IPS-18a (cell line): ENCODE measurements at regions not wholly inside any gene's neighbourhood (a gene's known extent, or its start where the extent isn't known, plus 50 kb on each side); places are given as distances from the start of the nearest gene placed in this dataset.
"Not testable (repeated sequence)": the region's sequence is repeated elsewhere in the genome, so short reads cannot be mapped to it uniquely, and the experiment has no call there.

Experiments used
- H3K27ac ChIP-seq: one replicate; pipeline ENCODE4 v1.5.1; 2013; ENCODE audit warnings: low read length
- H3K27me3 ChIP-seq: one replicate; pipeline ENCODE4 v1.6.1; 2013; ENCODE audit warnings: mild to moderate bottlenecking, low read length; ENCODE audit not compliant: control insufficient read depth, insufficient read depth
- H3K36me3 ChIP-seq: one replicate; pipeline ENCODE4 v1.6.1; 2013; ENCODE audit warnings: low read depth, low read length; ENCODE audit not compliant: control insufficient read depth
- H3K4me1 ChIP-seq: one replicate; pipeline ENCODE4 v1.6.1; 2013; ENCODE audit warnings: low read depth, low read length; ENCODE audit not compliant: control insufficient read depth
- H3K4me3 ChIP-seq: one replicate; pipeline ENCODE4 v1.5.1; 2013; ENCODE audit warnings: low read length
- H3K9ac ChIP-seq: one replicate; pipeline ENCODE4 v1.6.1; 2013; ENCODE audit warnings: mild to moderate bottlenecking, low read length, moderate library complexity
- H3K9me3 ChIP-seq: one replicate; pipeline ENCODE4 v1.6.1; 2013; ENCODE audit warnings: low read depth, low read length; ENCODE audit not compliant: control insufficient read depth

DNA sequence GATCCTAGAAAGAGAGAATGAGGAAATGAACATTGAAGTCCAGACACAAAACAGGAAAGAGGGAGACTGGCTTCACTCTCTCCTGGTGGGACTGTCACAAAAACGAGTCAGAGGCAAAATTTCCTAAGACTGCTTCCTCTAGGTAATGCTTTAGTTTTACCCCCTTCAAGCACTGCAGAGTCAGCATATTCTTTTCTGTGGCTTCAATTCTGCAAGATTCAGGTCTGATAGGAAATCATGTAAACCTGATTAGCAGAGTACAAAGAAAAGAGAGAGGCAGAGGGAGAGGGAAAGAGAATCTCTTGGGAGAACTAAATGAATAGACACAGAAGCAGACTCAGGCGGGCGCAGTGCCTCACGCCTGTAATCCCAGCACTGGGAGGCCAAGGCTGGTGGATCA lies 145.7 kb upstream of the VKORC1L1 start:
- H3K9ac ChIP-seq, H3K27ac ChIP-seq, H3K4me3 ChIP-seq, H3K36me3 ChIP-seq, H3K4me1 ChIP-seq, H3K27me3 ChIP-seq, H3K9me3 ChIP-seq: not testable (repeated sequence)

DNA sequence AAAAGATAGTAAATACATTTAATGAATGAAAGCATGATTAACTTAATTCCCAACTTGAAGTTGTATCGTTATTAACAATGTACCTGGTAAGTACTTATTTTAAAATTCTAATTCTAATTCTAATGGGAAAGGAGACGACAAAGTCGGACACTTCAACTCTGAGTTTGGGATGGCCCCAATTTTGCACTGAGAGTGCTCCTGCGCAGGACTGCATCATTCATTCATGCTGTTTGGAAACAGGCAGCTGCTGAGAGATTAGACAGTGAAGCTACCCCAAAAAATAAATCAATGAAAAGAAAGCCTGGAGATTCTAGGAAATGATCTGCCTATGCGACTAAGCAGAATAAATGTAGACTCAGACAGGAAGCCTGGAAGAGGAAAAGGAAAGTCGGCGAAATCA lies 141.7 kb upstream of the VKORC1L1 start:
- Histone ChIP-seq H3K4me3 (peak overlapping the region; percentile 55), H3K9ac (peak overlapping the region; percentile 16), H3K9me3 (no peaks in the 10 kb centered on the region), H3K27me3 (no peaks in the 10 kb centered on the region), H3K27ac (no peak overlapping the region), H3K36me3 (no peaks in the 10 kb centered on the region), H3K4me1 (no peaks in the 10 kb centered on the region)

DNA sequence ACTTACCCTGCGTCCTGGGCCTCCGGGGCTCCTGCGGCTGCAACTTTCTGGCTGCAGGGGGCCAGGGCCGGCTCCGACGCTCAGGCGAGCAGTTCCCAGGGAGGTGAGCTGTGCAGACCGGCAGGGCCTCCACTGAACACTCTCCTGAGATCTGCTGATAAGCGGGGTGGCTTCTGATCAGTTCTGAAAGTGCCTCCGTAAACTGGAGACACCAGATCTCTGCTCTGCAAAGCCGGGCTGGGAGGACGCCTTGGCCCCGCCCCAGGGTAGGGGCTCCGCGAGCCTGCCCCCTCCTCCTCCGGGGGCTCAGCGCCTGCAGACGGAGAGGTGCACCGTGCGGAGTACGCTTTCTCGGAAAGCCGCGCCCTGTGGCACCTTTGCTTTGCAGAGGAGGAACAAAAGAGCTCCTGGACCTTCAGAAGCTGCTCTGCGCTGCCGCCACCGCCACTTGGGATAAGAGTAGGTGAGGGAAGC lies 141.3 kb upstream of the VKORC1L1 start:
- Histone ChIP-seq H3K27ac (no peak overlapping the region), H3K36me3 (no peaks in the 10 kb centered on the region), H3K9me3 (no peaks in the 10 kb centered on the region), H3K27me3 (no peaks in the 10 kb centered on the region), H3K4me1 (no peaks in the 10 kb centered on the region), H3K9ac (peak overlapping the region; percentile 16), H3K4me3 (peak overlapping the region; percentile 55)

DNA sequence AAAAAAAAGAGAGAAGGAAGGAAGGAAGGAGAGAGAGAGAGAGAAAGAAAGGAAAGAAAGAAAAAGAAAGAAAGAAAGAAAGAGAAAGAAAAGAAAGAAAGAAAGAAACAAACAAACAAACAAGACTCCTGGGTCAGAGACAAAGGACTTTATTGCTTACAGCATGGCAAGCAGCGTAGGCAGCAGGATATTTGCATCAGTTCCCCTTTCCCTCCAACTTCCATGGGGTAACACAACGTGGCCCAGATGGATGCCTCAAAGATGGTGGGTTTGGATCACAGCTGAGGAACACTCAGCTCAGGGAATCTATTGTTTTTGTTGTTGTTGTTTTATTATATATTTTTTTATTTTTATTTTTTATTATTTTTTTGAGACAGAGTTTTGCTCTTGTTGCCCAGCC lies 128.5 kb upstream of the VKORC1L1 start:
- H3K9ac ChIP-seq = no peak overlapping the region
- H3K27ac ChIP-seq = no peak overlapping the region
- no peak overlapping the region for H3K4me3 ChIP-seq

DNA sequence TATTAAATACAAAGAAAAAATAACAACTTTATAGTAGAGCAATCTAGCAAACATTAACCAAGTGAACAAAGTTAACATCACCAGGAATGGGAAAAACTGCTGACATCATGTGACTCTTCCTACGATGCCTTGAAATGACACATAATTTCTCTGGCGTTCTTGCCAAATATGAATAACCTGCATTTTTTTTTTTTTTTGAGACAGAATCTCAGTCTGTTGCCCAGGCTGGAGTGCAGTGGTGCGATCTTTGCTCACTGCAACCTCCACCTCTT lies 126.5 kb upstream of the VKORC1L1 start:
- H3K9ac ChIP-seq = no peak overlapping the region
- H3K36me3 ChIP-seq = no peaks in the 10 kb centered on the region
- no peaks in the 10 kb centered on the region for H3K9me3 ChIP-seq
- no peak overlapping the region for H3K4me3 ChIP-seq
- no peaks in the 10 kb centered on the region for H3K4me1 ChIP-seq
- H3K27ac ChIP-seq = no peak overlapping the region
- H3K27me3 ChIP-seq = no peaks in the 10 kb centered on the region

More for the DNA sequence above, 128.5 kb upstream of the VKORC1L1 start:
- H3K9me3 ChIP-seq = no peaks in the 10 kb centered on the region
- no peaks in the 10 kb centered on the region for H3K36me3 ChIP-seq
- H3K4me1 ChIP-seq = no peaks in the 10 kb centered on the region
- no peaks in the 10 kb centered on the region for H3K27me3 ChIP-seq

DNA sequence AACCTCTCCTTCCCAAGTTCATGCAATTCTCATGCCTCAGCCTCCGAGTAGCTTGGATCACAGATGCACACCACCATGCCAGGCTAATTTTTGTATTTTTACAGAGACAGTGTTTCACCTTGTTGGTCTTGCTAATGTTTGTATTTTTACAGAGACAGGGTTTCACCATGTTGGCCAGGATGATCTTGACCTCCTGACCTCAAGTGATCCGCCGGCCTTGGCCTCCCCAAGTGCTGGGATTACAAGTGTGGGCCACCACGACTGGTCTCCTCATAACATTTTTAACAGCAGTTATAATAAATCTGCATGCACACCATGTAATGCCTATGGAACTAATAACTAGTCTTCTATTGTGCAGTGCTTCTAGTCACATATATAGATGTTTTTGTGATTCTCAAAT lies 123.8 kb upstream of the VKORC1L1 start:
- Histone ChIP-seq H3K4me1 (no peaks in the 10 kb centered on the region), H3K27ac (no peak overlapping the region), H3K4me3 (no peak overlapping the region), H3K27me3 (no peaks in the 10 kb centered on the region), H3K9me3 (no peaks in the 10 kb centered on the region), H3K9ac (no peak overlapping the region), H3K36me3 (peaks cover 13% of the 10 kb centered on the region)

DNA sequence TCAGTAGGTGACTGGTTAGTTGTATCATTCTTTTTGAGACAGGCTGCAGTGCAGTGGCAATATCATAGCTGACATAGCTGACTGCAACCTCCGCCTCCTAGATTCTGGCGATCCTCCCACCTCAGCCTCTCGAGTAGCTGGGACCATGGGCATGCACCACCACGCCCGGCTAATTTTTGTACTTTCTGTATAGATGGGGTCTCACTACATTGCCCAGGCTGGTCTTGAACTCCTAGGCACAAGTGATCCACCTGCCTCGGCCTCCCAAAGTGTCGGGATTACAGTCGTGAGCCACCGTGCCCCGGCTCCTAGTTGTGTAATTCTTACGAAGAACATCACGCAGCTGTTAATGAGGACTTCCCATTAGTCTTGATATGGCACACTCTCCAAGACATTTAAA lies 123.4 kb upstream of the VKORC1L1 start:
- H3K4me3 ChIP-seq = peak overlapping the region; percentile 88
- no peaks in the 10 kb centered on the region for H3K4me1 ChIP-seq
- no peak overlapping the region for H3K9ac ChIP-seq
- H3K9me3 ChIP-seq = no peaks in the 10 kb centered on the region
- H3K36me3 ChIP-seq = peaks cover 17% of the 10 kb centered on the region
- H3K27me3 ChIP-seq = no peaks in the 10 kb centered on the region
- H3K27ac ChIP-seq = no peak overlapping the region

DNA sequence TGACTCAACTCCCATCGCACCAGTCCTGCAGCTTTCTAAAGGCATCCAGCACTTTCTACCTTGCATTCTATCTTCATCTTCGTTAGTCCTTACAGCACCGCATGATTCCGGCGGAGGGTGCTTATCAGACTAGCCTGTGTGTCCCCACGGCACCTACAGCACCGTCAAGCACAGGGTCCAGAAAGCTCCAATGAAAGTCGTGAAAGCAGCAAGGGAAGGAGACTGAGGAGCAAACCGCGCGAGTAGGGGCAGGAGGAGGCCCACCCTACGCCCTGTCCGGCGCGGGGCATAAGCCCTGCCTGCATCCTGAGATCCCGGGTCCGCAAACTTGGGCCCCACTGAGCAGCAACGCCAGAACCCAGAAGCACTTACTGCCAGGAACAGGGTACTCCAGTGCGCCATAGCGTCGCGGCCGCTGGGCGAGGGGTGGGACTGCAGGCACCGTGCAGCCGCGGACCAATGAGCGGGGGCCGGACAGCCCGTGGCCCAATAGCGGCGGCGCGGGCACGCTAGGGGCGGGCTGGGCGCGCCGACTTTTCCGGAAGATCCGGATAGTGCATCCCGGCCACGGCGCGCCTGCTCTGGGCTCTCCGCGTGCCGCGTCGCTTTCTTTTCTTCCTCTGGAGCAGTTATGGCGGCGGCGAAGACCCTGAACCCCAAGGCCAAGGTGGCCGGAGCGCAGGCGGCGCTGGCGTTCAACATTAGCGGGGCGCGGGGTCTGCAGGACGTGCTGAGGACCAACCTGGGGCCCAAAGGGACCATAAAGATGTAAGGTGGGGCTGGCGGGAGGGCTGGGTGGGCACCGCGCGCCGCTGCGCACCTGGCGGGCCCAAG lies 122.1 kb upstream of the VKORC1L1 start:
- no peaks in the 10 kb centered on the region for H3K4me1 ChIP-seq
- H3K9me3 ChIP-seq = no peaks in the 10 kb centered on the region
- H3K4me3 ChIP-seq = peak overlapping the region; percentile 88
- H3K36me3 ChIP-seq = peaks cover 24% of the 10 kb centered on the region
- H3K9ac ChIP-seq = peak overlapping the region; percentile 93
- no peaks in the 10 kb centered on the region for H3K27me3 ChIP-seq
- H3K27ac ChIP-seq = peak overlapping the region; percentile 74

DNA sequence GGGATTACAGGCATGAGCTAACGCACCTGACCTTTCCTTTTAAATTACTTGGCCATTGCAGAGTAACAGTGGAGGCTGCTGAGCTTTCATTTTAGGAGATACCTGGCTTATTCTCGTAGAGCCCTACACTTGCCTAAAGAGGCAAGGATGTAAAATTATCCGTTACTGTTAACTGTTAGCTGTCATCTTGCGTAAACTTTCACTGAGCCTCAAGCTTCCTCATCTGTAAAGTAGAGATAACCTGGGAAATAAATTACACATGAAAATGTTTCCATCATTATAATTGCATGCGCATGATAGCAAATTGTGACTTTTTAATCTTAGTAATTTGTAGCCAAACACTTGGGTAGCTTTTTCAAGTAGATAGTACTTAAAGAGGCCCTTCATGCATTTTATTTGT lies 118.8 kb upstream of the VKORC1L1 start:
- H3K4me1 ChIP-seq, H3K9ac ChIP-seq, H3K9me3 ChIP-seq, H3K27ac ChIP-seq, H3K4me3 ChIP-seq, H3K27me3 ChIP-seq: not testable (repeated sequence)
- H3K36me3 ChIP-seq = peaks cover 39% of the 10 kb centered on the region

DNA sequence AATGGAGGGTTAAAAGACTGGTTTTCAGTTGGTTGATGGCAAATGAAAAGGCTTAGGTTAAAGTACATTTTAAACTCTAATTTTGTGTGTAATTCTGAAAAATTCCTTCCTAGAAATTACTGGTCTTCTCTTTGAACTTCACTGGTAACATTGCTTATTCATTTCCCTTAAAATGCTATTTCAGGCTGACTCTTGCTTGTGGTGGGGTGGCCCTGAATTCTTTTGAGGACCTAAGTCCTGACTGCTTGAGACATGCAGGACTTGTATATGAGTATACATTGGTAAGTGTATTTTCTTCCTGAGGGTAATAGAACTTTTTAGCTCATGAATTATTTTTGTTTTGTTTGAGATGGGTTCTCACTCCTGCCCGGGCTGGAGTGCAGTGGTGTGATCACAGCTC lies 113.9 kb upstream of the VKORC1L1 start:
- peaks cover 44% of the 10 kb centered on the region for H3K36me3 ChIP-seq
- not testable (repeated sequence) for H3K4me3 ChIP-seq, H3K27ac ChIP-seq, H3K9ac ChIP-seq, H3K27me3 ChIP-seq, H3K4me1 ChIP-seq, H3K9me3 ChIP-seq

DNA sequence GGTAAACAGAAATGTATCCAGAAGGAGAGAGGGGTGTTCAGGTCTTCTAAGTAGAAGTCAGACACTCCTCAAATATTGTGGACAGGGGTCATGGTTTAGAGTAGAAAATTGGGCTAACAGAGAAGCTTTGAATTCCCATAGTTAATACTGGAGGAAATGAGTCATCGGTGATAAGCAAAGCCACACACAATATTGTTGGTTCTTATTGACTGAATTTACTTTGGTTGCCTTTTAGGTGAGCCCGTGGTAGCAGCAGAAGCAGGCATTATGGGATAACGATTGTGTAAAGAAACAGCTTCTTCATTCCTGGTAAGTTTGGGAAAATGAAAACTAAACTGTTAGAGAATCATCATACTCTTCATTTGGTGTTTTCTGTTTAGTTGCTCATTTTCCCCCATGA lies 110.2 kb upstream of the VKORC1L1 start:
- not testable (repeated sequence) for H3K4me3 ChIP-seq, H3K9me3 ChIP-seq, H3K4me1 ChIP-seq, H3K27me3 ChIP-seq, H3K9ac ChIP-seq, H3K27ac ChIP-seq
- peaks cover 26% of the 10 kb centered on the region for H3K36me3 ChIP-seq

DNA sequence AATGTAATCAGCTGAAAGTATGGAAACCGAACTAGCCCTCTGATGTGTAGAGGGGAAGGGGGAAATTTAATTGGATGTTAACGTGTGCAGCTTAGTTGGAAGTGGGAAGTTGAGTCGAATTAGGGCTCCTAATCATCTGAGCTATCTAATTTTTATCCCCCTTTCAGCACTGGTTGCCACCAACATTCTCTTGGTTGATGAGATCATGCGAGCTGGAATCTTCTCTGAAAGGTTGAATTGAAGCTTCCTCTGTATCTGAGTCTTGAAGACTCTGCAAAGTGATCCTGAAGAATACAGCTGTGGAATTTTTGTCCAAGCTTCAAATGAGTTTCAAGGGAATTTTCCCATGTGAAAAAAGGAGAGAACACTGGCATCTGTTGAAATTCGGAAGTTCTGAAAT lies 109.8 kb upstream of the VKORC1L1 start:
- not testable (repeated sequence) for H3K9me3 ChIP-seq, H3K27me3 ChIP-seq, H3K27ac ChIP-seq, H3K4me3 ChIP-seq, H3K9ac ChIP-seq, H3K4me1 ChIP-seq
- H3K36me3 ChIP-seq = peaks cover 23% of the 10 kb centered on the region
